NCI-H1092 treated with DMSO at 0.1 percent for 48 hours (cell line): ENCODE measurements at regions not wholly inside any gene's neighbourhood (a gene's known extent, or its start where the extent isn't known, plus 50 kb on each side); places are given as distances from the start of the nearest gene placed in this dataset.
A peak's percentile ranks its signal among the peaks of the same experiment; 100 is the strongest.
"Not testable (repeated sequence)": the region's sequence is repeated elsewhere in the genome, so short reads cannot be mapped to it uniquely, and the experiment has no call there.

Experiments used
- DNase-seq: peaks from one replicate; lab custom pipeline; 2025; lab: John Stamatoyannopoulos, UW

DNA sequence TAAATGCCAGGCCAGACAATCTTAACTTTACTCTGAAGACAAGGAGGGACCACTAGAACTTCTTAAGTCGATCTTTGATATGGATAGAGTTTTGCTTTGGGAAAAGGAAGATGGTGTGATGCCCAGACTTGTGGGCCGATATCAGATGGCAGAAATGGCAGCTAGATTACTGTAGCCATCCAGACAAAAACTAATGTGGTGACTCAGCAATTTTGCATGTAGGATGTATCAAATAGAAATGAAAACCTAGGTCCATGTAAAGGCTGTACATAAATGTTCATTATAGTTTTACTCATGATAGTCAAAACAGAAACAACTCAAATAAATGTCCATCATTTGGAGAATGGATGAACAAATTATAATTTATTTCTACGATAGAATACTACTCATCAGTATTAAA, 121.5 kb downstream of the APIP start:
- no peak for DNase-seq

DNA sequence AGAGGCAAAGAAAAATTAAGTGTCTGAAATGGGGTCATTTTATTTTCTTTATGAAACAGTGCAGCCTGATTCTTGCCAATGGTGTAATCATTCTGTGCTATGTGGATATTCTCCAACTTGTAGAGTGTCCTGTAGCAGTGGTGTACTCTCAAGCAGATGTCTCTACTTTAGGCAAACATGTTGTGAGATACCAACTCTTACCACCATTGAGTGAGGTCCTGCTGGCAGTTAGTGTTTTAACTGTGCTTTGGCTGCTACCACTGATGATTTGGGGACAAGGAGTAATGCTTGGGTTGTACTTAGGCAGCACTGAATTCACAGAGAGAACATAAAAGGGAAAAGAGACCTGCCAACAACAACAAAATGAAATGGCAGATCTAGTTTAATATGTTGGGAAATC, 122.5 kb downstream of the APIP start:
- no peak for DNase-seq

DNA sequence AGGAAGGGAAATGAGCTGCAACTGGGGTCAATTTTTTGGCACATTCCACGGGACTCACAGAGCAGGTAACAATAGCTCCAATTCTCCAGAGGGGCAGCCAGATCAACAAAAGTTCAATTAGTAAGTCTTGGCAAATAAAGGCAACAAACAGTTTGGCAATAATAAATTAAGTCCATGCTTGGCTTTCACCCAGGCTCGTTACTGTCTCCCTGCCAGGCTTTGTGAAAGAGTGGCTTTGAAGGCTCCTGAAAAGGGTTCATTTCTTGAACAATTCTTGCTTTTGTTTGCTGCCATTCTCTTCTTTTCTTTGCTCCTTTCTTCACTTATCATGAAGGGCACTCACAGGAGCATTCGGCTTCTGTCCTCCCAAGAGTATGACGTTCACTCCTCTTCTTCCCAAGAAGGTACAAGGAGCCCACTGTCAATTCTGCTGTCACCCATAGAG, 123.3 kb downstream of the APIP start:
- peak; percentile 44 for DNase-seq

DNA sequence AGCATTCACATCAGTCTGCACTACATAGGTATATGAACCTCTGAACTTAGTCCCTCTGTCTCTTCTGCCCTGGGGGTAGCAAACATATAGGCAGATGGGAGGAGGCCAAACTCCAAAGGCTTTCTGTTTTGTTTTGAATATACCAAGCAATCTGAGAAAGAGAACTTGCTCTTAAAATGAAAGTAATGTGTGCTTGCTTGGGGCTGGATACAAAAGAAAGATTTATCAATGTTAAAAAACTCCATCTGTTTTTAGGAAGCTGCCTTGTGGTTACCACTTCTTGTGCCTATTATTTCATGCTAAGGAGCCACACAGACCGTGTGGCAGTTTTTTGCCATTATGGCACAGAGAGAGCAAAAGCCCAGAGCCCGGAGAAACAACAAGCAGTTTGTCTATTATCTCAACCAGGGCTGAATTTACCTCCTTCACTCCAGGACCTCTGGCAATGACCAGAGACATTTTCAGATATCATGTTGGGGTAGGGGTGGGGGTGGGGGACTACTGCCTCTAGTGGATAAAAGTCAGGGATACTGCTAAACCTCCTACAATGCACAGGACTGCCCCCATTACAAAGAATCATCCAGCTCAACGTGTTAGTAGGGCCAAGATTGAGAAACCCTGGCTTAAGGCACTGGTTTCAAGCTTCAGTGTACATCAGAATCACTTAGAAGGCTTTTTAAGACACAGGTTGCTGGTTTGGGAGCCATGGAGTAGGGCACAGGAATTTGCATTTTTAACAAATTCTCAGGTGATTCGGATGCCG, 124.2 kb downstream of the APIP start:
- no peak for DNase-seq

DNA sequence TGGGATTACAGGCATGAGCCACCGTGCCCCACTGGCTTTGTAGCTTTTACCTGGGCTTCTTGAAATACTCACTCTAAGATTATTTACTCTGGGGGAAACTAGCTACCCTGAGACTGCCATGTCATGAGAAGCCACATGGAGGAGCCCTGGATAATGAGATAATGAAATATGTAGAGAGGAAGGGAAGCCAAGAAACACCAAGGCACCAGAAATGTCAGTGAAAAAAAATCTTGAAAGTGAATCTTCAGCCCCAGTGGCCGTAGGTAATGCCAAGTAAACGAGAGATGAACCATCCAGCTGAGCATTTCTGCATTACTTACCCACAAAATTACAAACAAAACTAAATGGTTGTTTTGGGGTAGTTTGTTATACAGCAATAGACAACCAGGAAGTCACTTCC, 125.6 kb downstream of the APIP start:
- no peak for DNase-seq

DNA sequence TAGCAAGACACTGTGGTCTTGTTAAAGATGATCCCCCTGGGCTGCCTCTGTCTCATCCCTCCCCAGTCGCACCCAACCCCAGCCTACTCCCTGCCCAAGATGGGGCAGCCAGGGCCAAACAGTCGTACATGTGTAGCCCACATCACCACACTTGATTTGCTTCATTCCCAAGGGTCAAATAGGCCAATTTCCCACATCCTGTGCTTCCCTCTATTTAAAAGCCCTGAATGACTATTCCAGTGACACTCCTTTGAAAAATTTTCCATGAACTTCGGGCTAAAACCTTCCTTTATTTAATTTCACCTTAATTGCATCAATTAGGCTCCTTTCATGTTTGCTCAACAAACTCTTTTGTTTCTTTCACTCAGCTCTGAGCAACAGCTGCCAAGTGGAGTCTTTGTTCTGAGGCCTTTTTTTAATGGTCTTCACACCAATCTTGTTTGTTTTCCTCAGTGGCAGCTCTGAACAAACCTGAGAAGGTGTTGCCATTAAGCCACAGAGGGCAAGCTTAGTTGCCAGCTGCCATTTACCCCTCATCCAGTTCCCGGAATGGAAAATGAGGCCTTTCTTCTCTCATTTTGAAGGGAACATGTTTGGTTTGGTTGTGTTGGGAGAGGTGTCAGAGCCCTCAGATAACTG, 126.9 kb downstream of the APIP start:
- peak; percentile 77 for DNase-seq

DNA sequence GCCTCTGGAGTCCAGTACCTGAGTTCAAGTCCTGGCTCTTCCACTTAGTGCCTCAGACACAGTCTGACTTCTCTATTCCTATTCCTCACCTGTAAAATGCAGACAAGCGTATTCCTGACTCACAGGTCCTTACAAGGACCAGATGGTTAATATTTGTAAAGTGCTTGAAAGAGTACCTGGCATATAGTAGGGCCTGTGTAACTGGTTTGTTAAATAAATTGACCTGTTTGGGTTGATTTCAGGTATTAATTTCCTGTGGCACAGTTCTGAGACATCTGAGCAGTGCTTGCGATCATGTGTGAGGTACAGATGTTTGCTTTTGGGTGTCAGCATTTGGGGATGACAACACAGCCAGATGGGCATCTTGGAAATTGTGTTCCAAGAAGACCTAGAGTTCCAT, 127.5 kb downstream of the APIP start:
- no peak for DNase-seq

DNA sequence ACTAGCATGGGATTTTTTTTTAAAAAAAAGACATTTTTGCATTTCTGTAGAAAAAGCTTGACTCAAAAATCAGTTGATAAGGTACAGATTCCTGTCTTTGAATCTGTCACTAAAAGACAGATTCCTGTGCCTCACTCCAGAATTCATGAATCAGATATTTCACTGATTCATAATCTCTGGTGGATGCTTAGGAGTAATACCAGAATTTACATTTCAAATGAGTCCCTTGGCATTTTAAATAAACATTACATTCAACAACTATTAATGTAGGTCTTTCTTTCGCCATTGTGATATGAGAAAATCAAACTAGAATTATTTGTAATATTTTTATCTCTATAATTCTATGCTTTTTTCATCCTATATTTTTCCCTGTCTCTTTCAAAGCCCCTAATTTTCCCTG, 128.3 kb downstream of the APIP start:
- DNase-seq = no peak

DNA sequence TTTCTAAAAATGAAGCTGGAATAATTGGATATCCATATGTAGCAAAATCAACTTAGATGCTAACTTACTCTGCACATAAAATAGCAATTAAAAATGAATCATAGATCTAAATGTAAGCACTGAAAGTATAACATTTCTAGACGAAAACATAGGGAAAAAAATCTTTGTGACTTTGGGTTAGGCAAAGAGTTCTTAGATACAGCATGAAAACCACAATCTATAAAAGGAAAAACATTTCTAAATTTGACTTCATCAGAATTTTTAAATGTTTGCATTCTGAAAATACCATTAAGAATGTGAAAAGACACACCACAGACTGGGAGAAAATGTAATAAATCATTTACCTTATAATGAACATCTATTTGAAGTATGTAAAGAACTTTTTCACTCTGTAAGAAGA, 128.8 kb downstream of the APIP start:
- no peak for DNase-seq

DNA sequence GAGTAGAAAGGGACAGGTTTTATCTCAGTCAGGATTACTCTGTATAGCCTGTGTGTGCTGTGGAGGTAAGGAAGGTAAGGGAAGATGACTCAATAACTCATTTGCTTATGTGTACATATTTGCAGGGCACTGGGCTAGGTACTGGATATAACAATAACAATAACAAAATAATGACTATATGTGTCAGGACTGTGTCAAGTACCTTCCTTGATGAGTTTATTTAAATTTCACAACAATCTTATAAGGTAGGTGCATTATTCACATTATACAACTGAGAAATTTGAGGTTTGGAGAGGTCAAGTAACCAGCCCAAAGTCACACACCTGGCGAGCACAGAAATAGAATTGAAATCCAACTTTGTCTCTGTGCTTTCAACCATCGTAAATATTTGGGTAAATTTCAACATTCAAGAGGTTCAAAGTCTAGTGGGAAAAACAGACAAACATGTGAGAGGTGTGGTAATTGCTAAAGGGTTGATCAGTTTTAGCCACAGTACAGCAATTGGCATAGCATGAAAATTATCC, 131.8 kb downstream of the APIP start:
- DNase-seq = no peak

DNA sequence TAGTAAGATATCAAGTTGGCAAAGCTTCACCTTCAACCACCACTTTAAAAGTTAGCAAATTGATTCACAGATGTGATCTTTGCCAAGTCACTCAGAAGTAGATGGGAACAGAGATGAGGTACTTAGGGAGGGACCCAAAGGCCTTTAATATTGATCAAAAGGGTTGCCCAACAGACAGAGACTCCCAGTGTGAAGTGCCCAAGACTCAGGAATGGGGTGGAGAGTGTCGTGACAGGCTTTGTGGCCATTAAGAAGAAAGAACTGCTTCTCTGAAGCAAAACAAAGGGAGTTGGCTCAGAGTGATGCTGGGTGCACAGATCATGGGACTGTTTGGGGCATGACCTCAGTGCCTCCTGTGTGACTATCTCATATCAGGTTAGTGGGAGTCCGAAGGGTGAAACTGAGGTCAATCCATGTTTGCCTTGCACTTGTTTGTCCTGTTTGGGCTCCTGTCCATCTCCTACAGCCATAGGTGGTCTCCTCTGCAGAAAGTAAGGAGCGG, 132.3 kb downstream of the APIP start:
- no peak for DNase-seq

DNA sequence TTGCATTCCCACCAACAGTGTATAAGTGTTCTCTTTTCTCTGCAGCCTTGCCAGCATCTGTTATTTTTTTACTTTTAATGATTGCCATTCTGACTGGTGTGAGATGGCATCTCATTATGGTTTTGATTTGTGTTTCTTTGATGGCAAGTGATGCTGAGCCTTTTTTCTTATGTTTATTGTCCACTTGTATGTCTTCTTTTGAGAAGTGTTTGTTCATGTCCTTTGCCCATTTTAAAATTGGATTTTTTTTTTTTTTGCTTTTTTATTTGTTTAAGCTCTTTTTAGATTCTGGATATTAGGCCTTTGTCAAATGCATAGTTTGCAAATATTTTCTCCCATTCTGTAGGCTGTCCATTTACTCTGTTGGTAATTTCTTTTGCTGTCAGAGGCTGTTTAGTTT, 134.4 kb downstream of the APIP start:
- DNase-seq = not testable (repeated sequence)

DNA sequence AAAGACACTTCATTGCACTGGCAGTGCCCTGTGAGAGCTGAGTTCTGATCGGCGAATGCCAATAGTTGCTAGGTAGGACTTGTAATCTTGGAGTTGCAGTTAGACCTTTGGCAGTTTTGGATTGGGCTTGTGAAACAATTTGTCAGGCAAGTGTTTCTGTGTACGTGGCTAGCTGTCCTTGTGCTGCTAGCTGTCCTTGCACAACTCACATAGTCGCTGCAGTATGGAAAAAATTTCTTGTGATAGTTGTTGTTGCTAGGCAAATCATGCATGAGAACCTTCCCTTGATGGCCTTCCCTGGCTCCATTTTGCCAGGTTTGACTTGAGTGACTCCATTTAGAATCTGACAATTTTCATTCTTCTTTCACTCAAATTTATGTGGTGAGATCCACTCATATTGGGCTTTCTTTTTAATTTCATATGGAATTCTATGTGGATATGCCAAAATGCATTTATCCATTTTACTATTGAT, 140.7 kb downstream of the APIP start:
- DNase-seq = no peak

DNA sequence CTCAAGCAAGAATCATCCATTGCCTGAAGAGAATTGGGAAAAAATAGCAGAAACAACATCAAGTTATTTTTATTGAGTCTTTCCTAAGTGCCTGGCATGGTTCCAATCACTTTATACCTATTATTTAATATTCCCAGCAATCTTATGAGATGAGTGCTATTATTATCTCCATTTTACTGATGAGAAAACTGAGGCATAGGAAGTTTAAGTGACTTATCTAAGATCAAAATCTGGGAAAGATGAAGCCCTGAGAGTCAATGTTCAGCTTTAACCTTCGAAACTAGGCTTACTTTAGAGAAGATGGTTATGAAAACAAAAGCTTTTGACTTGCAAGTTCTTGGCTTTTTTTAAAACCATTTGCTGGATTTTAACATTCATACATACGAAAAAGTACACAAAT, 141.6 kb downstream of the APIP start:
- no peak for DNase-seq

DNA sequence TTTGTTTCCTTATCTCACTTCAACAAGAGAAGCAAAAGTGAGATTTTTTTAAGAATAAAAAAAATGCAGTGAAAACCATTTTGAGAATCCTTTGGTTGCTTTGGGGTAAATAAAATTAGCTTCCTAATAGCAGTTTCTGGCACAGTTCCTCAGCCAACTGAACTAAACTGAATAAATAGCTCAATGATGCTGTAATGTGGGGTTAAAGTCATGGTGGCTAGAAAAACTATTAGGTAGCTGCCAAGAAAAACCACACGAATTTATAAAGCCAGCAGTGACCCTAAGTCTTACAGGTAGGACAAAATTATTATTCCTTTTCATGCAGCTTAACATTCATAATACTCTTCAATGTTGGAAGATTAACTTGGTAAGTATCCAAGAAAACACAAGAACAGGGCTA, 142.4 kb downstream of the APIP start:
- no peak for DNase-seq

DNA sequence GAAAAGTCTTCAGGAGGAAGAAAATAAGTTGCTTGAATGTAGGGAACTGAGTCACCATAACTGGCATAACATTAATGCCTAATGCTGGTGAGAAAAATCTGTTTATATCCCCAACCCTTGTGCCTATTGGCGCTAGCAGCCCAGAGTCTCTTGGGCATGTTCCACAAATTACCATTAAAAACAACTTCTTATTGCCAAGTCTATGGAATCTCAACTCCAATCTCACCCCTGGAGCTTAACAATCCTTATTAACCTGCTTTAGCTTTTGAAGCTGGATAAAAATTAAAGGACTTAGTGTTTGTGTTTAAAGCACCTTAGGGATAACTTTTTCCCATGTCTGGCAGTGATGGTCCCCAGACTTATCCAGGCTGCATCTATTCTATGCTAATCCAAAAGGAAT, 143.0 kb downstream of the APIP start:
- DNase-seq = no peak

DNA sequence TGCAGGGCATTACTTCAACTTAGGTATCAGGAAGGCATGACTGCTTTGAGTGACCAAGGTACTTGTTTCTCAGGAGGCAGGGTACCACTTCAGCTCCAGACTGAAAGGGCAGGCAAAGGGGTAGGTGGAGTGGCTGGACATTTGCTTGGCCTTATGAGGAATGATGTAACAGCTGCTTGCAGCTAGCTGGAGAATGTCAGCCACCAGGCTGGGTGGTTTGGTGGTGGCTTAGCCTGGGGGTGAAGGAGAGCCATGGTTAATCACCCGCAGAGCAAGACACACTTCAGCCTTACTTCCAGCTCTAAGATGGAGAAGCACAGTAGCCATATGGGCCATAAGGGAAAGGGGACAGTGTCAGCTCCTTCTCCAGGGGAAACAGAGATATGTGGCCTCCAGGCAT, 146.1 kb downstream of the APIP start:
- no peak for DNase-seq

DNA sequence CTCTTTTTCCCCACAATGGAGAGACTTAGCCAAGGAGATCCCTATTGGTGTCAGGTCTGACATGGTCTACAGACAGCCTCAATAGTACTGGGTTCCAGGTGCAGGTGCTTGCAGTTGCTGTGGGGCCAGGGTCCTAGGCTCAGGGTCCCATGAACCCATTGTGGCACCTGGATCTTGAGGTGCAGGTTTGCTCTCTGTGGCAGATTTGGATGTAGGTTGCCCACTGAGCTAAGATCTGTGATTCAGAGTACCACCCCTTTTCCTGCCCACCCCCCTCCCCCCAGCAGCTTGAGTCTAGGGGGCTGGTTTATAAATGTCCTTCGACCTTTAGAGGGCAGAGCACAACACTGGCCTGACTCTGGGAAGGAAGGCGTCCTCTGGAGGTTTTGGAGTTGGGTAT, 147.0 kb downstream of the APIP start:
- no peak for DNase-seq

DNA sequence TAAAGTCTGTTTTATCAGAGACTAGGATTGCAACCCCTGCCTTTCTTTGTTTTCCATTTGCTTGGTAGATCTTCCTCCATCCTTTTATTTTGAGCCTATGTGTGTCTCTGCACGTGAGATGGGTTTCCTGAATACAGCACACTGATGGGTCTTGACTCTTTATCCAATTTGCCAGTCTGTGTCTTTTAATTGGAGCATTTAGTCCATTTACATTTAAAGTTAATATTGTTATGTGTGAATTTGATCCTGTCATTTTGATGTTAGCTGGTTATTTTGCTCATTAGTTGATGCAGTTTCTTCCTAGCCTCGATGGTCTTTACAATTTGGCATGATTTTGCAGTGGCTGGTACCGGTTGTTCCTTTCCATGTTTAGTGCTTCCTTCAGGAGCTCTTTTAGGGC, 141.7 kb downstream of the EHF start:
- not testable (repeated sequence) for DNase-seq

DNA sequence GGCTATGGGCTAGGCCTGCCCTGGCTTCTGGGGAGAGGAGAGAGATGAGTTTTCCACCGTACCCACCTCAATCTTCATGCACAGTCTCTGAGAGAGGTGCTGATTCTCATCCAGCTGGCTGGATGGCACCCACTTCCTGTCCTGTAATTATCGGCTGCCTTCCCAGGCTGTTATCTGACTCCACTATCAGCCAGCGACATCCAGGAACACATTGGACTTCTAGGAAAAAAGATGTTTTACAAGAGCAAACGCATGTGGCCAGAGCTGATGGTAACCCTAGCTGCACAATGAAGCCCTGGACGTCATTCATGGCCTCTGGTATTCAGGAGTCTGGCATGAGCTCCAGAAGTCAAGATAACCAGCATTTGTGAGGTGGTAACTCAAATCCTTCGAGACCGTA, 137.4 kb downstream of the EHF start:
- no peak for DNase-seq

DNA sequence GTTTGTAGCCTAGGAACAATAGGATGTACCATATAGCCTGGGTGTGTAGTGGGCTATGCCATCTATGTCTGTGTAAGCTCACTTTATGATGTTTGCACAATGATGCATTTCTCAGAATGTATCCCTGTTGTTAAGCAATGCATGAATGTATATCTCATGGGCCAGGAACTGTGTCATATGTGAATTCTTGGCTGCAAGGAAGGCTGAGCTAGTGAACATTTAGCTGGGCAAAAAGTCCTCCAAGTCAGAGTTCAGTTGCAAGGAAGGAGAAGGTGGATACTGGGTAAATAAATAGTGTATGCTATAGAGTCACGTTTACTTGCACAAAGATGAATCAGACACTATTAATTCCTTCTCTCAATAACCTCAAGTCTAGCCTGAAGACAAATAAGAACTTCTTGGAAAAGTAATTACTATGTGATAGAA, 136.1 kb downstream of the EHF start:
- DNase-seq = no peak

DNA sequence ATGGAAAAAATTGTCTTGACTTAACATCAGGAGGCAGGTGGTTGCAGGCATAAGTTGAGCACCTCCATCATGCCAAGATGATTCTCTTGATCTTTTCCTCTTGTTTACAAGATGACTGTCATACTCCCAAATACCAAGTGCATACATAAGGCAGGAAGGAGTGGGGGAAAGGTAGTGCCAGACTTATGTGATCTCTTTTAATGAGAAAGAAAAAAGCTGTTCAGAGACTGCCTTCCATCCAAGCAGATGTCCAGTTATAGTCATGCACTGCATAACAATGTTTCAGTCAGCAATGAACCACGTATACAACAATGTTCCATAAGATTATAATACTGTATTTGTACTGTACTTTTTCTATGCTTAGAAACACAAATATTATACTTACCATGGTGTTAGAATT, 135.7 kb downstream of the EHF start:
- DNase-seq = no peak

DNA sequence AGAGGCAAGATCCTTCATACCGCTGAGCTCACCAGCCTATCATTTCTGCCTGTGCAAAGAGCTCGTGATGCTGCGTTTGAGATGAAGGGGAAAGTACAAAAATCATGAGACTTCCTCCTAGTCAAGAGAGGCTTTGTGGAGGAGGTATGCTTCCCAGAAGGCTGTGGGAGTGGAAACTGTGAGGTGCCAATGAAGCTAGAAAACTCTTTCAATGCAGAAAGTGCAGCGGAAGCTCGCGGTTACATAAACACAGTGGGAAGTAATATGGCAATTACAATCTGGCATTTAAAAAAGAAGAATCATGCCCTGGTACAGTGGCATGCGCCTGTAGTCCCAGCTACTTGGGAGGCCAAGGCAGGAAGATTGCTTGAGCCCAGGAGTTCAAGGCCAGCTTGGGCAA, 134.8 kb downstream of the EHF start:
- DNase-seq = no peak
